ENCODE measurements at regions not wholly inside any gene's neighbourhood (a gene's known extent, or its start where the extent isn't known, plus 50 kb on each side); places are given as distances from the start of the nearest gene placed in this dataset.

DNA sequence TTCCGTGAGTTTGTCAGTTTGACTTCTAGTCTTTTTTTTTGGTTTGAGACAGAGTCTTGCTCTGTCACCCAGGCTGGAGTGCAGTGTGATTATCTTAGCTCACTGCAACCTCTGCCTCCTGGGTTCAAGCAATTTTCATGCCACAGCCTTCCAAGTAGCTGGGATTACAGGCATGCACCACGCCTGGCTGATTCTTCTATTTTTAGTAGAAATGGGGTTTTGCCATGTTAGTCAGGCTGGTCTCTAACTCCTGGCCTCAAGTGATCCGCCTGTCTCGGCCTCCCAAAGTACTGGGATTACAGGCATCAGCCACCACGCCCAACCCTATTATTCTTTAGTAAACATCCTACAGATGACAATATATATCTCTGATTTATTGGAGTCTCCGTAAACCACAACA is 506.5 kb downstream of the PREX1 start:
- no peak for DNase-seq
- no peaks in the 10 kb centered on the region for H3K9me3 ChIP-seq
- H3K4me3 ChIP-seq, result no peak overlapping the region
- TF ChIP-seq, protein P1, sequence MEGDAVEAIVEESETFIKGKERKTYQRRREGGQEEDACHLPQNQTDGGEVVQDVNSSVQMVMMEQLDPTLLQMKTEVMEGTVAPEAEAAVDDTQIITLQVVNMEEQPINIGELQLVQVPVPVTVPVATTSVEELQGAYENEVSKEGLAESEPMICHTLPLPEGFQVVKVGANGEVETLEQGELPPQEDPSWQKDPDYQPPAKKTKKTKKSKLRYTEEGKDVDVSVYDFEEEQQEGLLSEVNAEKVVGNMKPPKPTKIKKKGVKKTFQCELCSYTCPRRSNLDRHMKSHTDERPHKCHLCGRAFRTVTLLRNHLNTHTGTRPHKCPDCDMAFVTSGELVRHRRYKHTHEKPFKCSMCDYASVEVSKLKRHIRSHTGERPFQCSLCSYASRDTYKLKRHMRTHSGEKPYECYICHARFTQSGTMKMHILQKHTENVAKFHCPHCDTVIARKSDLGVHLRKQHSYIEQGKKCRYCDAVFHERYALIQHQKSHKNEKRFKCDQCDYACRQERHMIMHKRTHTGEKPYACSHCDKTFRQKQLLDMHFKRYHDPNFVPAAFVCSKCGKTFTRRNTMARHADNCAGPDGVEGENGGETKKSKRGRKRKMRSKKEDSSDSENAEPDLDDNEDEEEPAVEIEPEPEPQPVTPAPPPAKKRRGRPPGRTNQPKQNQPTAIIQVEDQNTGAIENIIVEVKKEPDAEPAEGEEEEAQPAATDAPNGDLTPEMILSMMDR (IDR thresholded peaks at IDR 0.05), result no peak
- H3K4me1 ChIP-seq (ENCODE audit: low read depth), result no peaks in the 10 kb centered on the region
- ATAC-seq, result no peak
- no peaks in the 10 kb centered on the region for H3K36me3 ChIP-seq (ENCODE audit: low read depth)
- intact Hi-C loops (cut with DNase I, micrococcal nuclease), result no loop called here

GRCh38 chr20:48319943-48320584 is 507.7 kb downstream of the PREX1 start:
- no peak overlapping the region for H3K4me3 ChIP-seq
- no peaks in the 10 kb centered on the region for H3K9me3 ChIP-seq
- H3K36me3 ChIP-seq (ENCODE audit: low read depth), result no peaks in the 10 kb centered on the region
- TF ChIP-seq, protein P1 (IDR thresholded peaks at IDR 0.05), result no peak
- DNase-seq (no peak), ATAC-seq (no peak)
- intact Hi-C loops (cut with DNase I, micrococcal nuclease), result no loop called here
- H3K4me1 ChIP-seq (ENCODE audit: low read depth), result no peaks in the 10 kb centered on the region

- Histone ChIP-seq H3K4me1 (ENCODE audit: low read depth) (no peaks in the 10 kb centered on the region), H3K36me3 (ENCODE audit: low read depth) (no peaks in the 10 kb centered on the region), H3K9me3 (no peaks in the 10 kb centered on the region), H3K4me3 (no peak overlapping the region)
- no peak for DNase-seq
- TF ChIP-seq, protein P1 (IDR thresholded peaks at IDR 0.05), result no peak
- intact Hi-C loops (cut with DNase I, micrococcal nuclease), result no loop called here
- no peak for ATAC-seq
These were observed 510.2 kb downstream of the PREX1 start for GRCh38 chr20:48317578-48317977.

- no peaks in the 10 kb centered on the region for H3K4me1 ChIP-seq (ENCODE audit: low read depth)
- TF ChIP-seq, protein P1 (IDR thresholded peaks at IDR 0.05), result no peak
- no peak for ATAC-seq
These were observed 512.7 kb downstream of the PREX1 start for GRCh38 chr20:48314925-48315592.

GRCh38 chr20:48313324-48313723 is 514.5 kb downstream of the PREX1 start:
- intact Hi-C loops (cut with DNase I, micrococcal nuclease), result no loop called here
- DNase-seq (no peak), ATAC-seq (no peak)
- Histone ChIP-seq H3K4me1 (ENCODE audit: low read depth) (no peaks in the 10 kb centered on the region), H3K36me3 (ENCODE audit: low read depth) (no peaks in the 10 kb centered on the region), H3K9me3 (no peaks in the 10 kb centered on the region), H3K4me3 (no peak overlapping the region)
- TF ChIP-seq, protein P1 (IDR thresholded peaks at IDR 0.05), result no peak

More at GRCh38 chr20:48314925-48315592, 512.7 kb downstream of the PREX1 start:
- H3K4me3 ChIP-seq, result no peak overlapping the region
- no peak for DNase-seq
- intact Hi-C loops (cut with DNase I, micrococcal nuclease), result no loop called here
- H3K36me3 ChIP-seq (ENCODE audit: low read depth), result no peaks in the 10 kb centered on the region
- H3K9me3 ChIP-seq, result no peaks in the 10 kb centered on the region
